CD14-positive monocyte (primary cell): ENCODE measurements at regions not wholly inside any gene's neighbourhood (a gene's known extent, or its start where the extent isn't known, plus 50 kb on each side); places are given as distances from the start of the nearest gene placed in this dataset.

Experiments
- DNase-seq, 3 donors: peaks; one replicate each; pipeline ENCODE4 v3.0.0-alpha.2; 2011 to 2022
- H2AFZ ChIP-seq: 2 replicates; pipeline ENCODE4 v1.6.0; 2012; ENCODE audit warnings: mild to moderate bottlenecking, low read depth, low read length, inconsistent platforms; ENCODE audit not compliant: insufficient read depth, poor library complexity, severe bottlenecking
- H3K27ac ChIP-seq, 2 donors: 1 replicate in 1 of 2; 2 replicates in 1 of 2; pipeline ENCODE4 v1.5.1; 2012 to 2013; ENCODE audit warnings: low read length in 2 of 2, control low read depth in 1 of 2, inconsistent platforms in 1 of 2, low read depth in 1 of 2, mild to moderate bottlenecking in 1 of 2
- H3K27me3 ChIP-seq, 2 donors: one replicate each; pipeline versions ENCODE4 v1.6.0 to v1.6.1; 2011 to 2013; ENCODE audit warnings: low read length in 2 of 2; ENCODE audit not compliant: control insufficient read depth in 2 of 2, insufficient read depth in 2 of 2
- H3K36me3 ChIP-seq, 2 donors: replicated peaks in 1 of 2; 1 replicate in 1 of 2; 2 replicates in 1 of 2; pipeline versions ENCODE4 v1.5.1 to v1.6.1; 2012 to 2013; ENCODE audit warnings: low read length in 2 of 2, control low read depth in 1 of 2, inconsistent platforms in 1 of 2, mild to moderate bottlenecking in 1 of 2; ENCODE audit not compliant: insufficient read depth in 2 of 2, control insufficient read depth in 1 of 2
- H3K4me1 ChIP-seq, 2 donors: 1 replicate in 1 of 2; 2 replicates in 1 of 2; pipeline versions ENCODE4 v1.5.1 to v1.6.1; 2012 to 2013; ENCODE audit warnings: low read length in 2 of 2, control low read depth in 1 of 2, inconsistent platforms in 1 of 2, mild to moderate bottlenecking in 1 of 2, moderate library complexity in 1 of 2; ENCODE audit not compliant: insufficient read depth in 2 of 2, control insufficient read depth in 1 of 2
- H3K4me2 ChIP-seq: replicated peaks from 2 replicates; pipeline ENCODE3; 2012; ENCODE audit warnings: low read length, moderate library complexity, mild to moderate bottlenecking; ENCODE audit not compliant: poor library complexity, severe bottlenecking; ENCODE audit errors: extremely low read depth
- H3K4me3 ChIP-seq, 3 experiments: fragments of 200-600 bp in 1 of 3; sonication (generic) in 1 of 3; replicated peaks in 1 of 3; 1 replicate in 2 of 3; 2 replicates in 1 of 3; pipeline ENCODE4 v1.5.1; 2011 to 2013; ENCODE audit warnings: low read length in 3 of 3, mild to moderate bottlenecking in 3 of 3, control low read depth in 2 of 3, low read depth in 2 of 3, inconsistent platforms in 1 of 3, moderate library complexity in 1 of 3
- H3K79me2 ChIP-seq: 2 replicates; pipeline ENCODE4 v1.6.0; 2012; ENCODE audit warnings: mild to moderate bottlenecking, control low read depth, inconsistent platforms, low read length, moderate library complexity; ENCODE audit not compliant: insufficient read depth
- H3K9ac ChIP-seq: 2 replicates; pipeline ENCODE4 v1.6.0; 2017; ENCODE audit warnings: low read length, mild to moderate bottlenecking; ENCODE audit not compliant: insufficient read depth, poor library complexity, severe bottlenecking
- H3K9me3 ChIP-seq, 2 donors: replicated peaks in 1 of 2; 1 replicate in 1 of 2; 2 replicates in 1 of 2; pipeline versions ENCODE4 v1.5.1 to v1.6.1; 2012 to 2013; ENCODE audit warnings: low read length in 2 of 2, control low read depth in 1 of 2; ENCODE audit not compliant: control insufficient read depth in 1 of 2, insufficient read depth in 1 of 2
- H4K20me1 ChIP-seq: 2 replicates; pipeline ENCODE4 v1.6.0; 2012; ENCODE audit warnings: mild to moderate bottlenecking, low read length, control low read depth, moderate library complexity; ENCODE audit not compliant: insufficient read depth
- H3K27ac Mint-ChIP-seq, 7 donors: one replicate each; pipeline ENCODE4 v1.8.0; 2020; ENCODE audit warnings: mild to moderate bottlenecking in 7 of 7, mixed read lengths in 7 of 7, moderate library complexity in 6 of 7, inconsistent platforms in 2 of 7
- H3K27me3 Mint-ChIP-seq, 3 donors: one replicate each; pipeline ENCODE4 v1.8.0; 2021 to 2022; ENCODE audit warnings: low read depth in 3 of 3, mild to moderate bottlenecking in 3 of 3, mixed read lengths in 3 of 3, moderate library complexity in 3 of 3, inconsistent platforms in 1 of 3
- H3K36me3 Mint-ChIP-seq, 2 donors: one replicate each; pipeline ENCODE4 v1.8.0; 2020; ENCODE audit warnings: mixed read lengths in 2 of 2, inconsistent platforms in 1 of 2, mild to moderate bottlenecking in 1 of 2
- H3K4me1 Mint-ChIP-seq: one replicate; pipeline ENCODE4 v1.8.0; 2020; ENCODE audit warnings: mild to moderate bottlenecking, mixed read lengths
- H3K4me3 Mint-ChIP-seq, 2 donors: one replicate each; pipeline ENCODE4 v1.8.0; 2020; ENCODE audit warnings: mild to moderate bottlenecking in 2 of 2, mixed read lengths in 2 of 2, moderate library complexity in 1 of 2
- H3K9me3 Mint-ChIP-seq, 7 donors: one replicate each; pipeline ENCODE4 v1.8.0; 2020 to 2022; ENCODE audit warnings: mixed read lengths in 7 of 7, mild to moderate bottlenecking in 6 of 7, moderate library complexity in 6 of 7, inconsistent platforms in 2 of 7
- CTCF ChIP-seq: fragments of 200-600 bp; IDR thresholded peaks from one replicate; pipeline ENCODE4 v1.8.0; 2022; ENCODE audit warnings: antibody characterized with exemption, mild to moderate bottlenecking
- WGBS: methylation state at CpG from one replicate; pipeline ENCODE4 v1.1.5; 2013; ENCODE audit warnings: missing lambda C conversion rate; ENCODE audit not compliant: insufficient coverage; 5-methylcytosine and 5-hydroxymethylcytosine counted together
- intact Hi-C, 2 donors: fragments of 100-400 bp; cut with micrococcal nuclease; formaldehyde crosslinking; loops; one replicate each; pipeline versions ENCODE4 v1.15.0 to v1.15.1; 2023

GRCh38 chrX:6693051-6693450 lies 158.1 kb upstream of the VCX3A start:
- 80% methylated on average over 1 of the region's 6 CpGs for WGBS
- H3K4me3 ChIP-seq = no peak overlapping the region

DNA sequence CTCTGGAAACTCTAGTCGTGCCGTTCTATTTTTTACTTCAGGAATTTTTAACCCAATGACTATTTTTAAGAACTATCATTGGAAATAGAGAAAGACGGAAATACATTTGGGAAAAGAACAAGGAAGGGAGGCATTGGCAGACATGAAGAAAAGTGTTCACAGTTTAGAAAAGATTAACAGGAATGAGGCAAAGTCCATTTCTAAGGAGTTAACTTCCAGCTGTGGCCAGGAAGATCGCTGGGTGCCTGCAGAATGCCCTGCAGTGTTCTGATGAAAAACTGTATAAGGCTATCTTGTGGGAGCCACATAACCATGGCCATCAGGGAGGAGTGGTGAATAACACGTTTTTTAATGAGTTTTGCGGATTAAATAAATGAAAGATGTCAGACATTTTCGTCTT lies 150.6 kb upstream of the VCX3A start:
- no peaks in the 10 kb centered on the region for H4K20me1 ChIP-seq
- no peak overlapping the region for H3K4me2 ChIP-seq
- H3K27ac ChIP-seq = no peak overlapping the region
- no peak overlapping the region for H3K4me3 ChIP-seq
- WGBS = no CpG with 5 or more reads among the region's 7 CpGs
- peaks cover 3 to 25% (median 5%) of the 10 kb centered on the region in 7 donors for H3K9me3 Mint-ChIP-seq
- H3K79me2 ChIP-seq = no peaks in the 10 kb centered on the region
- H3K27me3 ChIP-seq = no peaks in the 10 kb centered on the region
- H3K4me3 Mint-ChIP-seq = no peak overlapping the region
- H3K36me3 ChIP-seq = no peaks in the 10 kb centered on the region
- H3K27me3 Mint-ChIP-seq = peaks cover 0 to 2% (median 0%) of the 10 kb centered on the region in 3 donors
- H3K9ac ChIP-seq = no peak overlapping the region
- H3K36me3 Mint-ChIP-seq = no peaks in the 10 kb centered on the region
- peaks cover 7 to 18% of the 10 kb centered on the region in 2 donors for H3K9me3 ChIP-seq
- no peaks in the 10 kb centered on the region for H3K4me1 Mint-ChIP-seq
- H3K4me1 ChIP-seq = no peaks in the 10 kb centered on the region
- no peak overlapping the region for H3K27ac Mint-ChIP-seq
- TF ChIP-seq CTCF = no peak
- H2AFZ ChIP-seq = no peak overlapping the region
- intact Hi-C loops = no loop called here
- no peak for DNase-seq

More at GRCh38 chrX:6693051-6693450, 158.1 kb upstream of the VCX3A start:
- intact Hi-C loops = no loop called here
- Mint-ChIP-seq H3K36me3 (no peaks in the 10 kb centered on the region), H3K4me3 (no peak overlapping the region), H3K4me1 (no peaks in the 10 kb centered on the region), H3K27me3 (no peaks in the 10 kb centered on the region), H3K27ac (no peak overlapping the region), H3K9me3 (peaks cover 0 to 20% (median 2%) of the 10 kb centered on the region in 7 donors)
- Histone ChIP-seq H4K20me1 (no peaks in the 10 kb centered on the region), H3K4me2 (no peak overlapping the region), H3K4me1 (no peaks in the 10 kb centered on the region), H3K27ac (no peak overlapping the region), H3K9me3 (peaks cover 3 to 4% of the 10 kb centered on the region in 2 donors), H2AFZ (no peak overlapping the region), H3K36me3 (no peaks in the 10 kb centered on the region), H3K27me3 (no peaks in the 10 kb centered on the region), H3K79me2 (no peaks in the 10 kb centered on the region), H3K9ac (no peak overlapping the region)
- DNase-seq = no peak
- no peak for TF ChIP-seq CTCF
